H1 (cell line): ENCODE measurements at regions not wholly inside any gene's neighbourhood (a gene's known extent, or its start where the extent isn't known, plus 50 kb on each side); places are given as distances from the start of the nearest gene placed in this dataset.

Source experiments
- ASH2L ChIP-seq: fragments of 200-600, 300-600 bp; sonication (generic); IDR thresholded peaks from one replicate; pipeline ENCODE4 v1.7.1; 2017; ENCODE audit warnings: low read length
- BRCA1 ChIP-seq: IDR thresholded peaks from 2 replicates; pipeline ENCODE4 v1.6.1; 2012; ENCODE audit warnings: low read depth, low read length, improper control_type of control experiment
- CEBPB ChIP-seq: IDR thresholded peaks from 2 replicates; pipeline ENCODE4 v1.6.1; 2012; ENCODE audit warnings: low read depth, low read length
- CREB1 ChIP-seq: IDR thresholded peaks from 2 replicates; pipeline ENCODE4 v1.6.1; 2012; ENCODE audit warnings: inconsistent platforms
- CTBP2 ChIP-seq: IDR thresholded peaks from 2 replicates; pipeline ENCODE4 v1.7.0; 2011; ENCODE audit warnings: borderline replicate concordance, mild to moderate bottlenecking, moderate library complexity, mixed read lengths, low read length; ENCODE audit not compliant: insufficient read depth, insufficient read length
- E2F6 ChIP-seq: IDR thresholded peaks from 2 replicates; pipeline ENCODE4 v1.6.1; 2012; ENCODE audit warnings: inconsistent platforms
- JUND ChIP-seq: IDR thresholded peaks from 2 replicates; pipeline ENCODE4 v1.6.1; 2011; ENCODE audit warnings: mild to moderate bottlenecking, improper control_type of control experiment, low read length
- KDM5A ChIP-seq: fragments of 200-600 bp; IDR thresholded peaks from 2 replicates; pipeline ENCODE4 v1.7.1; 2012; ENCODE audit warnings: mild to moderate bottlenecking, low read length, inconsistent platforms, mixed read lengths
- NRF1 ChIP-seq: IDR thresholded peaks from 2 replicates; pipeline ENCODE4 v1.6.1; 2011; ENCODE audit warnings: mild to moderate bottlenecking, low read depth, low read length, improper control_type of control experiment
- RFX5 ChIP-seq: IDR thresholded peaks from 2 replicates; pipeline ENCODE4 v1.6.1; 2011; ENCODE audit warnings: low read depth, low read length, improper control_type of control experiment, borderline replicate concordance
- RXRA ChIP-seq: IDR thresholded peaks from 2 replicates; pipeline ENCODE4 v1.6.1; 2011; ENCODE audit warnings: low read depth, mild to moderate bottlenecking, low read length, moderate library complexity; ENCODE audit not compliant: insufficient read depth
- TAF1 ChIP-seq: IDR thresholded peaks from 2 replicates; pipeline ENCODE4 v1.6.1; 2011; ENCODE audit warnings: mild to moderate bottlenecking, low read depth, low read length
- TF ChIP-seq, protein P1 (sequence below): fragments of 300-600 bp; sonication (generic); IDR thresholded peaks from 2 replicates; pipeline ENCODE4 v1.7.1; 2012; ENCODE audit warnings: low read length, moderate library complexity, mild to moderate bottlenecking, inconsistent platforms; ENCODE audit not compliant: insufficient replicate concordance

GRCh38 chr2:78865667-78866066 lies 159.8 kb upstream of the REG3G start (continued):
- TF ChIP-seq, protein P1, sequence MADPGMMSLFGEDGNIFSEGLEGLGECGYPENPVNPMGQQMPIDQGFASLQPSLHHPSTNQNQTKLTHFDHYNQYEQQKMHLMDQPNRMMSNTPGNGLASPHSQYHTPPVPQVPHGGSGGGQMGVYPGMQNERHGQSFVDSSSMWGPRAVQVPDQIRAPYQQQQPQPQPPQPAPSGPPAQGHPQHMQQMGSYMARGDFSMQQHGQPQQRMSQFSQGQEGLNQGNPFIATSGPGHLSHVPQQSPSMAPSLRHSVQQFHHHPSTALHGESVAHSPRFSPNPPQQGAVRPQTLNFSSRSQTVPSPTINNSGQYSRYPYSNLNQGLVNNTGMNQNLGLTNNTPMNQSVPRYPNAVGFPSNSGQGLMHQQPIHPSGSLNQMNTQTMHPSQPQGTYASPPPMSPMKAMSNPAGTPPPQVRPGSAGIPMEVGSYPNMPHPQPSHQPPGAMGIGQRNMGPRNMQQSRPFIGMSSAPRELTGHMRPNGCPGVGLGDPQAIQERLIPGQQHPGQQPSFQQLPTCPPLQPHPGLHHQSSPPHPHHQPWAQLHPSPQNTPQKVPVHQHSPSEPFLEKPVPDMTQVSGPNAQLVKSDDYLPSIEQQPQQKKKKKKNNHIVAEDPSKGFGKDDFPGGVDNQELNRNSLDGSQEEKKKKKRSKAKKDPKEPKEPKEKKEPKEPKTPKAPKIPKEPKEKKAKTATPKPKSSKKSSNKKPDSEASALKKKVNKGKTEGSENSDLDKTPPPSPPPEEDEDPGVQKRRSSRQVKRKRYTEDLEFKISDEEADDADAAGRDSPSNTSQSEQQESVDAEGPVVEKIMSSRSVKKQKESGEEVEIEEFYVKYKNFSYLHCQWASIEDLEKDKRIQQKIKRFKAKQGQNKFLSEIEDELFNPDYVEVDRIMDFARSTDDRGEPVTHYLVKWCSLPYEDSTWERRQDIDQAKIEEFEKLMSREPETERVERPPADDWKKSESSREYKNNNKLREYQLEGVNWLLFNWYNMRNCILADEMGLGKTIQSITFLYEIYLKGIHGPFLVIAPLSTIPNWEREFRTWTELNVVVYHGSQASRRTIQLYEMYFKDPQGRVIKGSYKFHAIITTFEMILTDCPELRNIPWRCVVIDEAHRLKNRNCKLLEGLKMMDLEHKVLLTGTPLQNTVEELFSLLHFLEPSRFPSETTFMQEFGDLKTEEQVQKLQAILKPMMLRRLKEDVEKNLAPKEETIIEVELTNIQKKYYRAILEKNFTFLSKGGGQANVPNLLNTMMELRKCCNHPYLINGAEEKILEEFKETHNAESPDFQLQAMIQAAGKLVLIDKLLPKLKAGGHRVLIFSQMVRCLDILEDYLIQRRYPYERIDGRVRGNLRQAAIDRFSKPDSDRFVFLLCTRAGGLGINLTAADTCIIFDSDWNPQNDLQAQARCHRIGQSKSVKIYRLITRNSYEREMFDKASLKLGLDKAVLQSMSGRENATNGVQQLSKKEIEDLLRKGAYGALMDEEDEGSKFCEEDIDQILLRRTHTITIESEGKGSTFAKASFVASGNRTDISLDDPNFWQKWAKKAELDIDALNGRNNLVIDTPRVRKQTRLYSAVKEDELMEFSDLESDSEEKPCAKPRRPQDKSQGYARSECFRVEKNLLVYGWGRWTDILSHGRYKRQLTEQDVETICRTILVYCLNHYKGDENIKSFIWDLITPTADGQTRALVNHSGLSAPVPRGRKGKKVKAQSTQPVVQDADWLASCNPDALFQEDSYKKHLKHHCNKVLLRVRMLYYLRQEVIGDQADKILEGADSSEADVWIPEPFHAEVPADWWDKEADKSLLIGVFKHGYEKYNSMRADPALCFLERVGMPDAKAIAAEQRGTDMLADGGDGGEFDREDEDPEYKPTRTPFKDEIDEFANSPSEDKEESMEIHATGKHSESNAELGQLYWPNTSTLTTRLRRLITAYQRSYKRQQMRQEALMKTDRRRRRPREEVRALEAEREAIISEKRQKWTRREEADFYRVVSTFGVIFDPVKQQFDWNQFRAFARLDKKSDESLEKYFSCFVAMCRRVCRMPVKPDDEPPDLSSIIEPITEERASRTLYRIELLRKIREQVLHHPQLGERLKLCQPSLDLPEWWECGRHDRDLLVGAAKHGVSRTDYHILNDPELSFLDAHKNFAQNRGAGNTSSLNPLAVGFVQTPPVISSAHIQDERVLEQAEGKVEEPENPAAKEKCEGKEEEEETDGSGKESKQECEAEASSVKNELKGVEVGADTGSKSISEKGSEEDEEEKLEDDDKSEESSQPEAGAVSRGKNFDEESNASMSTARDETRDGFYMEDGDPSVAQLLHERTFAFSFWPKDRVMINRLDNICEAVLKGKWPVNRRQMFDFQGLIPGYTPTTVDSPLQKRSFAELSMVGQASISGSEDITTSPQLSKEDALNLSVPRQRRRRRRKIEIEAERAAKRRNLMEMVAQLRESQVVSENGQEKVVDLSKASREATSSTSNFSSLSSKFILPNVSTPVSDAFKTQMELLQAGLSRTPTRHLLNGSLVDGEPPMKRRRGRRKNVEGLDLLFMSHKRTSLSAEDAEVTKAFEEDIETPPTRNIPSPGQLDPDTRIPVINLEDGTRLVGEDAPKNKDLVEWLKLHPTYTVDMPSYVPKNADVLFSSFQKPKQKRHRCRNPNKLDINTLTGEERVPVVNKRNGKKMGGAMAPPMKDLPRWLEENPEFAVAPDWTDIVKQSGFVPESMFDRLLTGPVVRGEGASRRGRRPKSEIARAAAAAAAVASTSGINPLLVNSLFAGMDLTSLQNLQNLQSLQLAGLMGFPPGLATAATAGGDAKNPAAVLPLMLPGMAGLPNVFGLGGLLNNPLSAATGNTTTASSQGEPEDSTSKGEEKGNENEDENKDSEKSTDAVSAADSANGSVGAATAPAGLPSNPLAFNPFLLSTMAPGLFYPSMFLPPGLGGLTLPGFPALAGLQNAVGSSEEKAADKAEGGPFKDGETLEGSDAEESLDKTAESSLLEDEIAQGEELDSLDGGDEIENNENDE, result no peak
- no peak for TF ChIP-seq RXRA
- TF ChIP-seq ASH2L, result no peak
- no peak for TF ChIP-seq CEBPB
- TF ChIP-seq RFX5, result no peak
- TF ChIP-seq TAF1, result no peak
- no peak for TF ChIP-seq NRF1
- no peak for TF ChIP-seq E2F6
- TF ChIP-seq JUND, result no peak
- no peak for TF ChIP-seq CTBP2
- TF ChIP-seq KDM5A, result no peak
- TF ChIP-seq BRCA1, result no peak
- no peak for TF ChIP-seq CREB1
